DOHH2 (cell line): ENCODE measurements at regions not wholly inside any gene's neighbourhood (a gene's known extent, or its start where the extent isn't known, plus 50 kb on each side); places are given as distances from the start of the nearest gene placed in this dataset.
"Not testable (repeated sequence)": the region's sequence is repeated elsewhere in the genome, so short reads cannot be mapped to it uniquely, and the experiment has no call there.

Experiments used
- H3F3A ChIP-seq: fragments of 200-600 bp; sonication (generic), shearing (Covaris generic); 2 replicates; pipeline ENCODE4 v1.6.0; 2016; ENCODE audit warnings: antibody characterized with exemption, mild to moderate bottlenecking; ENCODE audit not compliant: control insufficient read depth, insufficient read depth
- H3K27ac ChIP-seq: fragments of 200-600 bp; sonication (generic); 2 replicates; pipeline ENCODE4 v1.5.1; 2014; ENCODE audit warnings: low read depth, mild to moderate bottlenecking, low read length, moderate library complexity
- H3K27me3 ChIP-seq: fragments of 200-600 bp; sonication (generic); 2 replicates; pipeline ENCODE4 v1.6.1; 2014; ENCODE audit warnings: mild to moderate bottlenecking, low read length, mixed read lengths; ENCODE audit not compliant: control insufficient read depth
- H3K36me3 ChIP-seq: fragments of 200-600 bp; sonication (generic); 2 replicates; pipeline ENCODE4 v1.6.1; 2014; ENCODE audit warnings: mild to moderate bottlenecking, low read length, moderate library complexity, mixed read lengths; ENCODE audit not compliant: control insufficient read depth
- H3K4me1 ChIP-seq: fragments of 200-600 bp; sonication (generic); 2 replicates; pipeline ENCODE4 v1.6.1; 2014; ENCODE audit warnings: mild to moderate bottlenecking, low read length, mixed read lengths; ENCODE audit not compliant: control insufficient read depth
- H3K4me2 ChIP-seq: fragments of 200-600 bp; sonication (generic); 2 replicates; pipeline ENCODE4 v1.6.0; 2014; ENCODE audit warnings: mild to moderate bottlenecking, low read length, moderate library complexity
- H3K4me3 ChIP-seq: fragments of 200-600 bp; sonication (generic); 2 replicates; pipeline ENCODE4 v1.5.1; 2014; ENCODE audit warnings: mild to moderate bottlenecking, low read length, mixed read lengths
- H3K79me2 ChIP-seq: fragments of 200-600 bp; sonication (generic); 2 replicates; pipeline ENCODE4 v1.6.1; 2014; ENCODE audit warnings: mild to moderate bottlenecking, low read length, mixed read lengths; ENCODE audit not compliant: control insufficient read depth
- H3K9me2 ChIP-seq: fragments of 200-600 bp; sonication (generic); replicated peaks from 2 replicates; pipeline ENCODE4 v1.6.1; 2014; ENCODE audit warnings: mild to moderate bottlenecking, low read length, mixed read lengths; ENCODE audit not compliant: control insufficient read depth
- H3K9me3 ChIP-seq: fragments of 200-600 bp; sonication (generic); 2 replicates; pipeline ENCODE4 v1.6.1; 2014; ENCODE audit warnings: antibody characterized with exemption, low read length, mixed read lengths; ENCODE audit not compliant: control insufficient read depth, insufficient read depth
- H4K20me1 ChIP-seq: fragments of 200-600 bp; sonication (generic); 2 replicates; pipeline ENCODE4 v1.6.0; 2014; ENCODE audit warnings: low read depth, mild to moderate bottlenecking, antibody characterized with exemption, low read length, moderate library complexity; ENCODE audit not compliant: control insufficient read depth, insufficient read depth
- CTCF ChIP-seq: fragments of 200-600 bp; sonication (generic); IDR thresholded peaks from one replicate; pipeline ENCODE4 v1.5.1; 2014; ENCODE audit warnings: antibody characterized with exemption, mild to moderate bottlenecking, low read depth, low read length; ENCODE audit not compliant: poor library complexity, severe bottlenecking
- EZH2phosphoT487 ChIP-seq: fragments of 200-600 bp; sonication (generic); IDR thresholded peaks from 2 replicates; pipeline ENCODE4 v1.6.1; 2017; ENCODE audit warnings: borderline replicate concordance, mild to moderate bottlenecking, antibody characterized with exemption, low read length, moderate library complexity, mixed read lengths

GRCh38 chr4:10226756-10227155 is 110.2 kb upstream of the WDR1 start:
- no peaks in the 10 kb centered on the region for H3K4me1 ChIP-seq
- no peaks in the 10 kb centered on the region for H4K20me1 ChIP-seq
- no peaks in the 10 kb centered on the region for H3K79me2 ChIP-seq
- no peak overlapping the region for H3K27ac ChIP-seq
- no peak overlapping the region for H3K4me3 ChIP-seq
- TF ChIP-seq EZH2phosphoT487 (no peak), CTCF (no peak)
- no peaks in the 10 kb centered on the region for H3F3A ChIP-seq
- H3K4me2 ChIP-seq = no peak overlapping the region
- no peaks in the 10 kb centered on the region for H3K9me2 ChIP-seq
- no peaks in the 10 kb centered on the region for H3K36me3 ChIP-seq
- no peaks in the 10 kb centered on the region for H3K27me3 ChIP-seq
- H3K9me3 ChIP-seq = no peaks in the 10 kb centered on the region

GRCh38 chr4:10225096-10225495 is 108.5 kb upstream of the WDR1 start:
- H3K4me3 ChIP-seq = no peak overlapping the region
- no peaks in the 10 kb centered on the region for H4K20me1 ChIP-seq
- H3K4me1 ChIP-seq = no peaks in the 10 kb centered on the region
- H3K79me2 ChIP-seq = no peaks in the 10 kb centered on the region
- TF ChIP-seq CTCF (no peak), EZH2phosphoT487 (no peak)
- no peak overlapping the region for H3K4me2 ChIP-seq
- no peaks in the 10 kb centered on the region for H3K9me3 ChIP-seq
- H3F3A ChIP-seq = no peaks in the 10 kb centered on the region
- H3K27me3 ChIP-seq = no peaks in the 10 kb centered on the region
- no peak overlapping the region for H3K27ac ChIP-seq
- H3K9me2 ChIP-seq = no peaks in the 10 kb centered on the region
- H3K36me3 ChIP-seq = no peaks in the 10 kb centered on the region

GRCh38 chr4:10223782-10224181 is 107.2 kb upstream of the WDR1 start:
- Histone ChIP-seq H3K79me2 (no peaks in the 10 kb centered on the region), H3F3A (no peaks in the 10 kb centered on the region), H3K4me1 (no peaks in the 10 kb centered on the region), H3K4me2 (no peak overlapping the region), H4K20me1 (no peaks in the 10 kb centered on the region), H3K9me3 (no peaks in the 10 kb centered on the region), H3K27me3 (no peaks in the 10 kb centered on the region), H3K9me2 (no peaks in the 10 kb centered on the region), H3K27ac (no peak overlapping the region), H3K36me3 (no peaks in the 10 kb centered on the region), H3K4me3 (no peak overlapping the region)
- TF ChIP-seq CTCF (no peak), EZH2phosphoT487 (no peak)

- not testable (repeated sequence) for H4K20me1 ChIP-seq, H3K9me3 ChIP-seq, H3K79me2 ChIP-seq, H3K27me3 ChIP-seq, H3K9me2 ChIP-seq, H3K4me2 ChIP-seq, H3F3A ChIP-seq, H3K27ac ChIP-seq, H3K4me1 ChIP-seq, H3K36me3 ChIP-seq, H3K4me3 ChIP-seq
These were observed 96.9 kb upstream of the WDR1 start for GRCh38 chr4:10213481-10213880.
